HepG2 (cell line): ENCODE measurements at regions not wholly inside any gene's neighbourhood (a gene's known extent, or its start where the extent isn't known, plus 50 kb on each side); places are given as distances from the start of the nearest gene placed in this dataset.

Experiments
- ATAC-seq: fragments of 200-7000 bp; cut with Tn5 transposase; 3 replicates; pipeline ENCODE4 v1.9.1; 2020; ENCODE audit warnings: mild to moderate bottlenecking, moderate library complexity
- BruUV-seq: library from RNA; stranded (reverse); fragments of 400-500 nt; replicated peaks from 2 replicates; lab custom pipeline; 2021; lab: Mats Ljungman, UMichigan
- CTCF ChIA-PET: fragments of 300-600 bp; formaldehyde crosslinking; extraction: SDS; loops from one replicate; lab custom pipeline; 2021; ENCODE audit warnings: low total read pairs, inconsistent platforms, low intra/inter-chr PET ratio; lab: Yijun Ruan, JAX
- POLR2A ChIA-PET: fragments of 350-600 bp; sonication (Branson Sonifier 250); formaldehyde crosslinking; loops from one replicate; lab custom pipeline; 2020; ENCODE audit warnings: antibody characterized with exemption, inconsistent platforms; lab: Yijun Ruan, JAX
- DNase-seq: peaks from one replicate; pipeline ENCODE4 v3.0.0-alpha.2; 2015; ENCODE audit warnings: low spot score
- FAIRE-seq: peaks from 3 replicates; lab custom pipeline; 2011; peaks lifted over from hg19 to GRCh38; lab: Jason Lieb, UNC
- H2AFZ ChIP-seq: one replicate; pipeline ENCODE4 v1.6.1; 2011; ENCODE audit warnings: low read length, inconsistent platforms
- H3K27ac ChIP-seq: fragments of 300-600 bp; 3 replicates; pipeline ENCODE4 v1.8.0; 2011; ENCODE audit warnings: mixed run types, mild to moderate bottlenecking, mixed read lengths, low read length, inconsistent platforms; ENCODE audit not compliant: insufficient read depth; ENCODE audit errors: extremely low read length
- H3K27me3 ChIP-seq, 2 experiments: fragments of 200-600 bp in 1 of 2; 2 replicates in 1 of 2; 3 replicates in 1 of 2; pipeline versions ENCODE4 v1.6.0 to v1.8.0; 2011; ENCODE audit warnings: low read length in 2 of 2, mild to moderate bottlenecking in 2 of 2, moderate library complexity in 2 of 2, inconsistent platforms in 1 of 2; ENCODE audit not compliant: insufficient read depth in 2 of 2, control insufficient read depth in 1 of 2
- H3K36me3 ChIP-seq, 2 experiments: fragments of 200-600 bp in 1 of 2; replicated peaks in 1 of 2; 2 replicates in 1 of 2; 3 replicates in 1 of 2; pipeline versions ENCODE4 v1.5.1 to v1.8.0; 2011; ENCODE audit warnings: low read length in 2 of 2, inconsistent platforms in 1 of 2; ENCODE audit not compliant: insufficient read depth in 2 of 2, control insufficient read depth in 1 of 2
- H3K4me1 ChIP-seq: 2 replicates; pipeline ENCODE4 v1.5.1; 2012; ENCODE audit warnings: low read length, inconsistent platforms; ENCODE audit not compliant: insufficient read depth
- H3K4me2 ChIP-seq: 2 replicates; pipeline ENCODE4 v1.6.0; 2011; ENCODE audit warnings: low read depth, low read length, inconsistent platforms
- H3K4me3 ChIP-seq, 3 experiments: fragments of 200-600 bp in 1 of 3; sonication (generic), shearing (Covaris generic) in 1 of 3; replicated peaks in 1 of 3; 2 replicates each; pipeline ENCODE4 v1.5.1; 2011 to 2016; ENCODE audit warnings: low read length in 3 of 3, inconsistent platforms in 2 of 3, low read depth in 2 of 3, mild to moderate bottlenecking in 2 of 3, control low read depth in 1 of 3, mixed read lengths in 1 of 3; ENCODE audit not compliant: insufficient read depth in 1 of 3
- H3K79me2 ChIP-seq: one replicate; pipeline ENCODE4 v1.6.1; 2011; ENCODE audit warnings: low read length, inconsistent platforms; ENCODE audit not compliant: insufficient read depth
- H3K9ac ChIP-seq: 2 replicates; pipeline ENCODE4 v1.6.0; 2011; ENCODE audit warnings: mild to moderate bottlenecking, low read depth, low read length, inconsistent platforms; ENCODE audit not compliant: insufficient read depth
- H3K9me3 ChIP-seq: 2 replicates; pipeline ENCODE4 v1.5.1; 2012; ENCODE audit warnings: mild to moderate bottlenecking, low read length
- H4K20me1 ChIP-seq: 2 replicates; pipeline ENCODE4 v1.6.0; 2011; ENCODE audit warnings: inconsistent platforms, mild to moderate bottlenecking, low read length, moderate library complexity; ENCODE audit not compliant: insufficient read depth
- GMEB1 ChIP-seq: sonication (generic); formaldehyde crosslinking; IDR thresholded peaks from 2 replicates; pipeline ENCODE4 v1.5.1; 2020; ENCODE audit warnings: missing genetic modification reagents, mild to moderate bottlenecking, borderline replicate concordance
- ZNF550 ChIP-seq: sonication (generic); formaldehyde crosslinking; IDR thresholded peaks from 2 replicates; pipeline ENCODE4 v1.4.0; 2020; ENCODE audit warnings: mild to moderate bottlenecking, missing genetic modification reagents, borderline replicate concordance
- ZNF644 ChIP-seq: IDR thresholded peaks from 2 replicates; pipeline ENCODE4 v1.6.1; 2016; ENCODE audit warnings: low read depth
- WGBS: methylation state at CpG from one replicate; pipeline ENCODE4 v1.1.6; 2017; ENCODE audit warnings: low lambda C conversion rate; 5-methylcytosine and 5-hydroxymethylcytosine counted together
- in situ Hi-C: cut with HindIII; loops from 2 replicates; pipeline ENCODE4 v1.10.0; 2017; ENCODE audit warnings: low pct_unique_long_range_greater_than_20kb; ENCODE audit not compliant: extremely low pct_ligation_motif_present
- intact Hi-C: fragments of 100-400 bp; cut with micrococcal nuclease; formaldehyde crosslinking; loops from one replicate; pipeline ENCODE4 v1.10.0; 2022; ENCODE audit not compliant: unreplicated experiment
- TF ChIP-seq, protein P1 (sequence below): sonication (generic); formaldehyde crosslinking; IDR thresholded peaks from 2 replicates; pipeline ENCODE4 v1.4.0; 2020; ENCODE audit warnings: mild to moderate bottlenecking, missing genetic modification reagents
- TF ChIP-seq, protein P2 (sequence below), 2 experiments: fragments of 450-650 bp in 1 of 2; sonication (generic) in 1 of 2; formaldehyde crosslinking in 1 of 2; IDR thresholded peaks; 2 replicates each; pipeline versions ENCODE4 v1.6.1 to v1.8.0; 2016 to 2022; ENCODE audit warnings: antibody characterized with exemption in 1 of 2, mild to moderate bottlenecking in 1 of 2, missing genetic modification reagents in 1 of 2

- CTCF ChIA-PET, result no interaction called here
- H3K4me1 ChIP-seq, result no peaks in the 10 kb centered on the region
- H3K9ac ChIP-seq, result no peak overlapping the region
- no TSS peak for BruUV-seq
- no peak overlapping the region for H2AFZ ChIP-seq
- H3K4me2 ChIP-seq, result no peak overlapping the region
- no peaks in the 10 kb centered on the region for H3K36me3 ChIP-seq
- in situ Hi-C loops, result no loop called here
- no peak overlapping the region for H3K4me3 ChIP-seq
- ATAC-seq (no peak), FAIRE-seq (no peak), DNase-seq (no peak)
- no peak overlapping the region for H3K27ac ChIP-seq
- H4K20me1 ChIP-seq, result no peaks in the 10 kb centered on the region
- intact Hi-C loops, result no loop called here
- no peaks in the 10 kb centered on the region for H3K9me3 ChIP-seq
- WGBS, result 0% methylated on average over 1 of the region's 1 CpG
- POLR2A ChIA-PET, result no interaction called here
- no peaks in the 10 kb centered on the region for H3K79me2 ChIP-seq
- H3K27me3 ChIP-seq, result no peaks in the 10 kb centered on the region; a peak in 1 of 5 replicates
- TF ChIP-seq ZNF644 (CRISPR knock-in tag), result no peak
- TF ChIP-seq, protein P1, sequence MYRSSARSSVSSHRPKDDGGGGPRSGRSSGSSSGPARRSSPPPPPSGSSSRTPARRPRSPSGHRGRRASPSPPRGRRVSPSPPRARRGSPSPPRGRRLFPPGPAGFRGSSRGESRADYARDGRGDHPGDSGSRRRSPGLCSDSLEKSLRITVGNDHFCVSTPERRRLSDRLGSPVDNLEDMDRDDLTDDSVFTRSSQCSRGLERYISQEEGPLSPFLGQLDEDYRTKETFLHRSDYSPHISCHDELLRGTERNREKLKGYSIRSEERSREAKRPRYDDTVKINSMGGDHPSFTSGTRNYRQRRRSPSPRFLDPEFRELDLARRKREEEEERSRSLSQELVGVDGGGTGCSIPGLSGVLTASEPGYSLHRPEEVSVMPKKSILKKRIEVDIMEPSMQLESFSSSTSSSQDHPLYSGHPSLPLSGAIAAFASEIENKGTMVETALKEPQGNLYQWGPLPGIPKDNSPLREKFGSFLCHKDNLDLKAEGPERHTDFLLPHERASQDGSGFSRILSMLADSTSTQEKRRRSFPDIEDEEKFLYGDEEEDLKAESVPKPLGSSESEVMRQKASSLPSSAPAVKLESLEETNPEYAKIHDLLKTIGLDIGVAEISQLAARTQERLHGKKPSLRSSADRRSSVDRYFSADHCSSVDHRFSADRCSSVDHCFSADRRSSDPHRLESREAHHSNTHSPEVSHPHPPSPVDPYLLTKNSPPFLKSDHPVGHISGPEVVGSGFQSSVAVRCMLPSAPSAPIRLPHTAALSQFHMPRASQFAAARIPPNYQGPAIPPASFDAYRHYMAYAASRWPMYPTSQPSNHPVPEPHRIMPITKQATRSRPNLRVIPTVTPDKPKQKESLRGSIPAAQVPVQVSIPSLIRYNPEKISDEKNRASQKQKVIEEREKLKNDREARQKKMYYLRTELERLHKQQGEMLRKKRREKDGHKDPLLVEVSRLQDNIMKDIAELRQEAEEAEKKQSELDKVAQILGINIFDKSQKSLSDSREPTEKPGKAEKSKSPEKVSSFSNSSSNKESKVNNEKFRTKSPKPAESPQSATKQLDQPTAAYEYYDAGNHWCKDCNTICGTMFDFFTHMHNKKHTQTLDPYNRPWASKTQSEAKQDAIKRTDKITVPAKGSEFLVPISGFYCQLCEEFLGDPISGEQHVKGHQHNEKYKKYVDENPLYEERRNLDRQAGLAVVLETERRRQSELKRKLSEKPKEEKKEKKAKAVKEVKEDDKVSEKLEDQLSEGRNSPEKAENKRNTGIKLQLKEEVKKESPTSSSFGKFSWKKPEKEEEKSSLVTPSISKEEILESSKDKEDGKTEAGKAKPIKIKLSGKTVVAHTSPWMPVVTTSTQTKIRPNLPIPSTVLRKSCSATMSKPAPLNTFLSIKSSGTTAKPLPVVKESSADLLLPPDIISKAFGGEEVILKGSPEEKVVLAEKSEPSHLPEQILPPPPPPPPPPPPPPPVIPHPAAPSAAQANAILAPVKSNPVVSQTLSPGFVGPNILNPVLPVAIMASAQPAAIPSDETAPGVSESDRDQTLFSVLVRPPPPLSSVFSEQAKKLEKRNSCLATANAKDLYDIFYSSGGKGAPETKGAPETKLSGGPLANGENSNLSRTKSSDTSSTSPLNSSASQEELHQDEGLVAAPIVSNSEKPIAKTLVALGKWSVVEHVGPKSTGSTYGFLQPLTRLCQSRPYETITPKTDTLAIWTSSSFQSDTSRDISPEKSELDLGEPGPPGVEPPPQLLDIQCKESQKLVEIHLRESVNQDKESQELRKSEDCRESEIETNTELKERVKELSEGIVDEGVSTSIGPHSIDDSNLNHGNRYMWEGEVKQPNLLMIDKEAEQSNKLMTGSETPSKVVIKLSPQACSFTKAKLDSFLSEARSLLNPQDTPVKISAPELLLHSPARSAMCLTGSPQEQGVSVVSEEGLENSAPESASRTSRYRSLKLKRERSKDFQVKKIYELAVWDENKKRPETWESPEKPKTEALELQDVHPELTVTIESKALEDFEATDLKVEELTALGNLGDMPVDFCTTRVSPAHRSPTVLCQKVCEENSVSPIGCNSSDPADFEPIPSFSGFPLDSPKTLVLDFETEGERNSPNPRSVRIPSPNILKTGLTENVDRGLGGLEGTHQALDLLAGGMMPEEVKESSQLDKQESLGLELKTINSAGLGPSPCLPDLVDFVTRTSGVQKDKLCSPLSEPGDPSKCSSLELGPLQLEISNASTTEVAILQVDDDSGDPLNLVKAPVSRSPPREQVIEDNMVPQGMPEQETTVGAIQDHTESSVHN (CRISPR knock-in tag), result no peak
- TF ChIP-seq, protein P2, sequence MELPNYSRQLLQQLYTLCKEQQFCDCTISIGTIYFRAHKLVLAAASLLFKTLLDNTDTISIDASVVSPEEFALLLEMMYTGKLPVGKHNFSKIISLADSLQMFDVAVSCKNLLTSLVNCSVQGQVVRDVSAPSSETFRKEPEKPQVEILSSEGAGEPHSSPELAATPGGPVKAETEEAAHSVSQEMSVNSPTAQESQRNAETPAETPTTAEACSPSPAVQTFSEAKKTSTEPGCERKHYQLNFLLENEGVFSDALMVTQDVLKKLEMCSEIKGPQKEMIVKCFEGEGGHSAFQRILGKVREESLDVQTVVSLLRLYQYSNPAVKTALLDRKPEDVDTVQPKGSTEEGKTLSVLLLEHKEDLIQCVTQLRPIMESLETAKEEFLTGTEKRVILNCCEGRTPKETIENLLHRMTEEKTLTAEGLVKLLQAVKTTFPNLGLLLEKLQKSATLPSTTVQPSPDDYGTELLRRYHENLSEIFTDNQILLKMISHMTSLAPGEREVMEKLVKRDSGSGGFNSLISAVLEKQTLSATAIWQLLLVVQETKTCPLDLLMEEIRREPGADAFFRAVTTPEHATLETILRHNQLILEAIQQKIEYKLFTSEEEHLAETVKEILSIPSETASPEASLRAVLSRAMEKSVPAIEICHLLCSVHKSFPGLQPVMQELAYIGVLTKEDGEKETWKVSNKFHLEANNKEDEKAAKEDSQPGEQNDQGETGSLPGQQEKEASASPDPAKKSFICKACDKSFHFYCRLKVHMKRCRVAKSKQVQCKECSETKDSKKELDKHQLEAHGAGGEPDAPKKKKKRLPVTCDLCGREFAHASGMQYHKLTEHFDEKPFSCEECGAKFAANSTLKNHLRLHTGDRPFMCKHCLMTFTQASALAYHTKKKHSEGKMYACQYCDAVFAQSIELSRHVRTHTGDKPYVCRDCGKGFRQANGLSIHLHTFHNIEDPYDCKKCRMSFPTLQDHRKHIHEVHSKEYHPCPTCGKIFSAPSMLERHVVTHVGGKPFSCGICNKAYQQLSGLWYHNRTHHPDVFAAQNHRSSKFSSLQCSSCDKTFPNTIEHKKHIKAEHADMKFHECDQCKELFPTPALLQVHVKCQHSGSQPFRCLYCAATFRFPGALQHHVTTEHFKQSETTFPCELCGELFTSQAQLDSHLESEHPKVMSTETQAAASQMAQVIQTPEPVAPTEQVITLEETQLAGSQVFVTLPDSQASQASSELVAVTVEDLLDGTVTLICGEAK (IDR thresholded peaks at IDR 0.05), result no peak
- TF ChIP-seq, protein P2 (CRISPR knock-in tag; IDR thresholded peaks at IDR 0.05), result no peak
- no peak for TF ChIP-seq ZNF550
- no peak for TF ChIP-seq GMEB1 (CRISPR knock-in tag)
These were observed 95.0 kb downstream of the LSM5 start for GRCh38 chr7:32395168-32395567.
